Coronary artery (tissue), 2 donors: ENCODE measurements at regions not wholly inside any gene's neighbourhood (a gene's known extent, or its start where the extent isn't known, plus 50 kb on each side); places are given as distances from the start of the nearest gene placed in this dataset.

ENCODE experiments used
- DNase-seq: peaks from one replicate; pipeline ENCODE4 v3.0.0-alpha.2; 2017; ENCODE audit warnings: low spot score
- H3K27ac ChIP-seq, 2 donors: fragments of 200-600 bp; sonication (generic); one replicate each; pipeline ENCODE4 v1.5.1; 2016 to 2019
- H3K4me3 ChIP-seq: fragments of 200-600 bp; sonication (generic); 2 replicates; pipeline ENCODE4 v1.5.1; 2016; ENCODE audit warnings: mild to moderate bottlenecking, moderate library complexity
- TF ChIP-seq, protein P1 (sequence below): fragments of 200-600 bp; sonication (generic); IDR thresholded peaks from one replicate; pipeline ENCODE4 v1.5.1; 2019; ENCODE audit warnings: antibody characterized with exemption

DNA sequence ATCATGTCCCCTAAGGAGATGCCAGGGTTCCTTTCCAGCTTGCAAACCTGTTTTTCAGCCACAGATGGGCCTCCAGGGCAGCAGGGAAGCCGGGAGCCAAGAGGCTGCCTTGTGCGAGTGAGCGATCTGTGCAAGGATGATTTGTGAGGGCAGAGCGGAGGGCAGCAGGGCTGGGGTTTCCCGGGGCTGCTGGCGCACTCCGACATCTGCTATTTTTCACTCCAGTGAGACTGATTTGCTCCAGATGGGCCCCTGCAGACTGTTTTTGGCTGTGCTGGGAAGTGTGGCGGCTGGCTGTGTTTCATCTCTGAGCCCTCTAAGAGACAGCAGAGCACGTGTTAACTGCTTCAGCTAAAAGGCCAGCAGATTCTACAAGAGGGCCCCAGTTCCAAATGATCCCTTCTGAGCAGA, 466.2 kb downstream of the TYW1 start:
- TF ChIP-seq, protein P1, sequence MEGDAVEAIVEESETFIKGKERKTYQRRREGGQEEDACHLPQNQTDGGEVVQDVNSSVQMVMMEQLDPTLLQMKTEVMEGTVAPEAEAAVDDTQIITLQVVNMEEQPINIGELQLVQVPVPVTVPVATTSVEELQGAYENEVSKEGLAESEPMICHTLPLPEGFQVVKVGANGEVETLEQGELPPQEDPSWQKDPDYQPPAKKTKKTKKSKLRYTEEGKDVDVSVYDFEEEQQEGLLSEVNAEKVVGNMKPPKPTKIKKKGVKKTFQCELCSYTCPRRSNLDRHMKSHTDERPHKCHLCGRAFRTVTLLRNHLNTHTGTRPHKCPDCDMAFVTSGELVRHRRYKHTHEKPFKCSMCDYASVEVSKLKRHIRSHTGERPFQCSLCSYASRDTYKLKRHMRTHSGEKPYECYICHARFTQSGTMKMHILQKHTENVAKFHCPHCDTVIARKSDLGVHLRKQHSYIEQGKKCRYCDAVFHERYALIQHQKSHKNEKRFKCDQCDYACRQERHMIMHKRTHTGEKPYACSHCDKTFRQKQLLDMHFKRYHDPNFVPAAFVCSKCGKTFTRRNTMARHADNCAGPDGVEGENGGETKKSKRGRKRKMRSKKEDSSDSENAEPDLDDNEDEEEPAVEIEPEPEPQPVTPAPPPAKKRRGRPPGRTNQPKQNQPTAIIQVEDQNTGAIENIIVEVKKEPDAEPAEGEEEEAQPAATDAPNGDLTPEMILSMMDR = no peak
- no peak overlapping the region for H3K27ac ChIP-seq
- DNase-seq = no peak
- no peak overlapping the region for H3K4me3 ChIP-seq

DNA sequence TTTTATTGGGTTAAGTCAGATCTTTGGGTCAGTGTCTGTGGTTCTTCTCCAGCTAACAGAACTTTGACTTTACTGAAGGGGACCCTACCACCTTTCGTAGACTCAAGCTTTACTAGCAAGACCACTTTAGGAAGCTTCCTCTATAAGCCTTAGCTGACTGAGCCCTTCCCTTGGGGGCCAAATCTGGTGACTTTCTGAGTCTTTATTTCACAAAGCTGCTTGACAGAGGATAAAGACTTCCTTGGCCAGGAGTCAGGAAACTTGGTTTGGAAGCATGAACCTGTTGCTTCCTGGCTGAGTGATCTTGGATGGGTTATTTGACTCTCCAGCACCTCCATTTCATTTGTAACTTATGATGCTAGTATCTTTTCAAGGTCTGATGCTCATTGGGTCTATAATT, 466.7 kb downstream of the TYW1 start:
- no peak for DNase-seq
- Histone ChIP-seq H3K27ac (no peak overlapping the region), H3K4me3 (no peak overlapping the region)
- TF ChIP-seq, protein P1 = no peak

DNA sequence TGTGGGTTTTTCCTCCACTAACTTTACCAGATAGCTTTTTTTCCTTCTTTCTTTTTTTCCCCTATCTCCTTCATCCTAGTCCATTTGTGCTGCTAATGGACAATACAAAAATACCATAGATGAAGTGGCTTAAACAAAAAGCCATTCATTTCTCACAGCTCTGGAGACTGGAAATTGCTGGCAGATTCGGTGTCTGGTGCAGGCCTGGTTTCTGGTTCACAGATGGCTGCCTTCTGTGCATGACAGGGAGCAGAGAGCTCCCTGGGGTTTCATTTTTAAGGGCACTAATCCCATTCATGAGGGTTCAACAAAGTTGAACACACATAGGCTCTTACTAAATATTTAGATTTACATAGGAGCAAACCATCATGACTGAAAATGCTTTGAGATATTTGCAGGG, 467.4 kb downstream of the TYW1 start:
- no peak for DNase-seq
- Histone ChIP-seq H3K4me3 (no peak overlapping the region), H3K27ac (no peak overlapping the region)
- TF ChIP-seq, protein P1 = no peak

DNA sequence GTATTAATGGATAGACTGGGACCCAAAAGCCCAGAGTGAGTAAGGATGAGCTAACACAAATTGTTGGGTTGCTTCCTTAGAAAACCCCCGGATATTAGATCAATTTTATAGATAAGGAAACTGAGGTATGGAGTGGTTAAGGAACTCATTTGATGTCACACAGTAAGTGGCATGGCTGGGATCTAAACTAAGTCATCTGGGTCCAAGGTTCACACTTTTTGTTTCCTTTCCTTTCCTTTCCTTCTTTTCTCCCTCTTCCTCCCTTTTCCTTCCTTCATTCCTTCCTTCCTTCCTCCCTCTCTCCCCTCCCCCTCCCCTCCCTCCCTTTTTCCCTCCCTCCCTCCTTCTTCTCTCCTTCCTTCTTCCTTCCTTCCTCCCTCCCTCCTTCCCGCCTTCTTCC, 469.5 kb downstream of the TYW1 start:
- Histone ChIP-seq H3K27ac (no peak overlapping the region), H3K4me3 (no peak overlapping the region)
- no peak for DNase-seq
- TF ChIP-seq, protein P1 = no peak

DNA sequence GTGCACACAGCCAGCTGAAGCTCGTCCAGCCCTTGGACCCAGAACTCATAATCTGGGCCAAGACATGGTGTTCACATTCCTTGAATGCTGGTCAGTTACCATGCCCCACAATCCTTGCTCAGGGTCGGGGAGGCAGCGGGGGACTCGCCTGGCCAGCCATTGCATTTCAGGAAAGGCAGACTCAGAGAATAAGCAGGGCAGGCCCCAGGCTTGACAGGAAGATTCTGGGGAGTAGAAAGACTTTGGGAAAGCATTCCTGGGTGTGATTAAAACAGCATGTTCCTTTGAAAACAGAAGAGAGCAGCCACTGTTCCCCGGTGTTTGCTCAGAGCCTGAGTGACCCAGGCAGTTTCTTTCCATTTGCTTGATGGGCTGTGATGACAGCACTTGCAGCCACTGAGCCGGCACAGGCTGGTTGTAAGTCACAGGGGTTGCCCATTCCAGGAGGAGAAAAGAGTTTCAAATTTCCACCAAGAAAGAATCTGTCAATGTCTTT, 473.7 kb downstream of the TYW1 start:
- no peak overlapping the region for H3K4me3 ChIP-seq
- H3K27ac ChIP-seq = peak overlapping the region in 1 of 2 donors; percentile 64
- DNase-seq = no peak

DNA sequence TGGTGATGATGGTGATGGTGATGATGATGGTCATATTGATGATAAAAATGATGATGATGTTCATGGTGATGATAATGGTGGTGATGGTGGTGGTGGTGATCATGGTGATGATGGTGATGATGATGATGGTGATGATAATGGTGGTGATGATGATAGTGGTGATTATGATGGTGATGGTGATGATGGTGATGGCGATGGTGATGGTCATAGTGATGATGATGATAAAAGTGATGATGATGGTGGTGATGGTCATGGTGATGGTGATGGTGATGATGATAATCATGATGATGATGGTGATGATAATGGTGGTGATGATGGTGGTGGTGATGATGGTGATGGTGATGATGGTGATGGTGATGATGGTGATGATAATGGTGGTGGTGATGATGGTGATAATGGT, 478.7 kb downstream of the TYW1 start:
- Histone ChIP-seq H3K27ac (no peak overlapping the region), H3K4me3 (no peak overlapping the region)
- DNase-seq = no peak
- TF ChIP-seq, protein P1 = no peak

More for the DNA sequence above, 473.7 kb downstream of the TYW1 start:
- TF ChIP-seq, protein P1 = no peak

DNA sequence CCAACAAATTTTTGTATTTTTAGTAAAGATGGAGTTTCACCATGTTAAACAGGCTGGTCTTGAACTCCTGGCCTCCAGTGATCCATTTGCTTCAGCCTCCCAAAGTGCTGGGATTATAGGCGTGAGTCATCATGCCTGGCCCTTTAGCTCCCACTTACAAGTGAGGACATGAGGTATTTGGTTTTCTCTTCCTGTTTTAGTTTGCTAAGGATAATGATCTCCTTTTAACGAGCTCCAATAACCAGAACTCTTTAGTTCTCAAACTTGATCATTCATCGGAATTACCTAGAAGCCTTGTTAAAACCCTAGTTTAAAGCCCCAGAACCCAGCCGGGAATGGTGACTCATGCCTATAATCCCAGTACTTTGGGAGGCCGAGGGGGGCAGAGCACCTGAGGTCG, 481.4 kb downstream of the TYW1 start:
- Histone ChIP-seq H3K4me3 (no peak overlapping the region), H3K27ac (no peak overlapping the region)
- no peak for DNase-seq
- TF ChIP-seq, protein P1 = no peak
